GM19238 (cell line): ENCODE measurements at regions not wholly inside any gene's neighbourhood (a gene's known extent, or its start where the extent isn't known, plus 50 kb on each side); places are given as distances from the start of the nearest gene placed in this dataset.
A peak's percentile ranks its signal among the peaks of the same experiment; 100 is the strongest.

Source experiments
- DNase-seq: peaks from one replicate; pipeline ENCODE4 v3.0.0; 2011; ENCODE audit warnings: low spot score; ENCODE audit not compliant: insufficient read length

GRCh38 chr6:15994814-15995459 lies 133.9 kb upstream of the MYLIP start:
- DNase-seq, result no peak

DNA sequence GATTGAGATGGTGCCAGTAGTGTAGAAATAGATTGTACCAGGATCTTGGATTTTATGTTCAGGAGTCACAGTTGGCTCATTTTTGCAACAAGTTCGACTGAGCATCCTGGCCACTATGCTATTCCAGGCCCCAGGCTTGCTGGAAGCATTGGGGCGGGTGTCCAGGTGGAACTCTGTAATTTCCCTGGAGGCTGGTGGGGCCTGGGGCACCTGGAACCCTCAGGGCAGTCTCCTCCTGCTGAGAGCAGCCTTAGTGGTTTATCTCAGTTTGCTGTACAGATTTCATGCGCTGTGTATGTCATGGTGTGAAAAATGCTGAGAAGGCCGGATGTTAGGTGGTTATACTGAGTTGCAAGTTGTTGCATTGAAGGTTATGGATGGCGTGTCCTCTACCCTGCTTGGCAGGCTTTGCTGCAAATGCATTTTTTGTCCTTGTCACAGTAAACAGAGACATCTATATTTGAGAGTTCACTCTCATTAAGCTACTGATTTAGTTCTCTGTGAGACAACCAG lies 135.1 kb upstream of the MYLIP start:
- DNase-seq, result no peak

DNA sequence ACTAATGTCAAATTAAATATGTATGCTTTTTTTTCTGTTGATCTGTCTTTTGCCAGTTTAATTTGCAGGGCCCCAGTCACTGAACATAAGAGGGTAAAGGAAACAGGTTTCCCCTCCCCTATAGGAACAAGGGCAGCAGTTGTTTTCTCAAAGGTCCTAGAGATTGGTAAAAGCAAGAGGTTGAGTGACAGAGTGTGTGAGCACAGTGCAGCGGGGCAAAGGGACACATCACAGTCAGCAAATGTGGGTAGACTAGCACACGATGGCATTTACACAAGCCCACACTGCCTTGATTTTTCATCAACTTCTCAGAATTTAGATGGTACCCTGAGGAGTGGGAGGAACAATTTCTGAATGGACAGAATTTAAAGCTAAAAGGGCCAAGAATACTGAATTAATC lies 138.7 kb upstream of the MYLIP start:
- no peak for DNase-seq

DNA sequence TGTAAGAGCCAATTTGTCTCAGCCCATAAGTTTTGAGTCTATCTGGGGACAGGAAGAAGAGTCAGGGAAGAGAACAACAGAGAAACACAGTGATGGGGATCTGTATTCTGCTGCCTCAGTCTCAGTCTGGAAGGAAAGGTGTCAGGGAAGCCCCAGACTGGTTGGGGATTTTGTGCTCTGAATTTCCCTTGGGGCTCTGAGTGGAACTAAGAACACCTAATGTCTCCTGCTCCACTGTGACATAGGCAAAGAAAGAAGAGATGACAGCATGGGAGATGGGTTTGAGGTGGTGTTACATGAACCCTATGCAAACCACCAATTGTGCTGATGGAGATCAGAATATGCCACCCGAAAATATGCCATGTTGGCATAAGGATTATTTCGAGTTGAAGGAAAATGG lies 139.5 kb upstream of the MYLIP start:
- peak; percentile 14 for DNase-seq

DNA sequence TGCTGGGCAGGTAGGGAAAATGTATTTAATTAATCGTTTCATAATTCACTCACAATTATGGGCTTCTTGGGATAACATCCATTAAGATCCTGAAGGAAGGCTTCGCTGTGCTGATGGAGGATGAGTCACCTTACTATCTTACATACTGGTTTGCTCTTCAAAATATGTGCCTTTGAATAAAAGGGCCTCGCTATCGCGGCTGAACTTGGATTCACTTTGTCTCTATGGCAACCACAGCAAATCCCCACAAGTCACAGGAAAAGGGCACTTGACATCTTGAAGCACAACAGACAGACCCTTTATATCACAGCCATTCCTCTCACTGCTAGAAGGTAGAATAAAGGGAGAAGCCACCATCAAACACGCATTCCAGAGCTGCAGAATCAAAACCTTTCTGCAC lies 141.3 kb upstream of the MYLIP start:
- no peak for DNase-seq

DNA sequence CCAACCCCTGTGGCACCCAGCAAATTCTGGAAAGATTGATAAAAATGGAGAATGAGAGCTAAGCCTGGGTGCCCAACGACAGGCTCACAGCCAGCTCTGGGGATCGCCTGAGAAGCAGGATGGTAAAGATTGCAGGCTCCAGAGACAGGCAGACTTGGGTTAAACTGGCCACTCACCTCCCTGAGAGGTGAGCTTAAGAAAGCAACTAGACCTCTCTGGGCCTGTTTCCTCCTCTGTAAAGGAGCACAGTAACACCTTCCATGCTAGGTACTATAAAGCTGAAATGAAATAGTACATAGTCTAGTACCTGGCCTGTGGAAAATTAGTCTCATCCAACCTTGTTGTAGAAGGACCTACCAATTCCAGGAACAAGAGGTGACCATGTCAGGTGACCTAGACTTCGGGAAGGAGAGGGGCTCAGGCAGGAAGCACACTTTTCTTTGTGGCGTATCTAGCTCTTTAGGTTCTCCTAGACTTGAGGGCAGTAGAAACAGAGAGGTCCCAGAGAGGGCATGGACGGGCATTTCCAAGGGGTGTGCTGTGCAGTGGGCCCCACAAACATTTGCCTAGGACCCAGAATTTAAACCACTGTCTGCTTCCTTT lies 142.8 kb upstream of the MYLIP start:
- DNase-seq, result no peak

DNA sequence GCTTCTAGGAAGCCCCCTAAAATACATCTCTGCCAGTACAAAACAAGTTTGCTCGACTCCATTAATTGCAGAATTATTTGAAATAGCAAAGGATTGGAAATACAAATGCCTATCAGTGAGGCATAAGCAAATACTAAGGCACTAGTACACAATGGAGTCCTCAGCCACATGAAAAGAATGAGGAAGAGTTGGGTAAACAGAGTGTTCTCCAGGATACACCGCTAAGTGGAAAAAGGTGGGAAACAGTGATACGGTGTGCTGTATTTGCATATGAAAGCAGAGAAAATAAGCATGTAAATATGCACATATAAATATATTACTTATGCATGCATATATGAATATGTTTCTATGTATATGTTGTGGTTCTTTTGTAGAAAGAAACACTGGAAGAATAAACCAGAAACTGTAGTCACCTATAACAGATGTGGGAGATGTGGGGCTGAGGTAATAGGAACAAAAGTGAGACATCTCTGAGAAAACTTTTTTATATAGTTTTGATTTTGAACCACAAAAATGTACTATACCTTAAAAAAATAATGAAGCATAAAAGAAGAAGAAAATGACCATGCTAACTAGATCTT lies 143.4 kb upstream of the MYLIP start:
- DNase-seq, result no peak

GRCh38 chr6:15981956-15982355 lies 146.9 kb upstream of the MYLIP start:
- no peak for DNase-seq

- no peak for DNase-seq
Measured at GRCh38 chr6:15980801-15981200, 148.1 kb upstream of the MYLIP start.

- no peak for DNase-seq
Measured at GRCh38 chr6:15978426-15978825, 150.5 kb upstream of the MYLIP start.

- no peak for DNase-seq
Measured at GRCh38 chr6:15977050-15977449, 151.8 kb upstream of the MYLIP start.

- DNase-seq, result no peak
Measured at GRCh38 chr6:15974817-15975216, 154.1 kb upstream of the MYLIP start.

- DNase-seq, result no peak
Measured at GRCh38 chr6:15970517-15970916, 158.4 kb upstream of the MYLIP start.

- no peak for DNase-seq
Measured at GRCh38 chr6:15969236-15969778, 159.6 kb upstream of the MYLIP start.

- no peak for DNase-seq
Measured at GRCh38 chr6:15968519-15968918, 160.4 kb upstream of the MYLIP start.

- DNase-seq, result no peak
Measured at GRCh38 chr6:15966000-15966520, 162.8 kb upstream of the MYLIP start.

GRCh38 chr6:15962449-15962764 lies 166.5 kb upstream of the MYLIP start:
- peak; percentile 17 for DNase-seq

DNA sequence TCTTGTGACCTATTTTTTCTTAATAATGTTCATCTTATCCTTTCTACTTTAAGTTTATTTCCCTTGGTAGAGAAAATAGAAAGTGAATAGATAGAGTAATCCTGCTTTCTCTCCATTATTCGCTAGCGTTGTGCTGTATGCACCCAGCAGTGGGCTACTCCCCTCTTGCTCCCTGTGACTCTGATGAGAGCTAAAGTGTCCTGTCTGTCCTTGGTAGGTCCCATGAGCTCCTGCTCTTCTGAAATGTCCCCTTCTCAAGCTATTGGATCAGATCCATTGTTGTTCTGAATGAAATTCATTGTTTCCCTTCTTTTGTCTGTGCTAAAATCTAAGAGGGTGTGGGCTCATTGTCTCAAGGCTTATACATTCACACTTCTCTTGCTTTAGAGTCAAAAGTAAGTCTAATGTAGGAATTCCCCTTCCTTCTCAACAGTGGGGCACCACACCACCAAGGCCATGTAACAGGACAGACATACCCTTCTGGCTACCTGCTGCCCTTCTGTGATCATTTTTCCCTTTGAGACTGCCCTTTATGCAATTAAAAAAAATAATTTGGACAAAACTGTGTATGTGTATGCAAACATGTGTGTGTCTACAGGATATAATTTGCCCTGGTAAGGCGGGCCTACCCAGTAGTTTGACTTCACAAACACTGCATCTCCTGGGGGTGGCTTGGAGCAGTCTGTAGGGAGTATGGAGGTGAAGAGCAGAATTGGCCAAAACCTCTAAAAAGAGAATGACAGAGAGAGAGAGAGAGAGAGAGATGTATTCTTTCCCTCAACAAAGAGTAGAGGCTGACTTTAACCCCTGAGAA lies 167.0 kb upstream of the MYLIP start:
- DNase-seq, result no peak

DNA sequence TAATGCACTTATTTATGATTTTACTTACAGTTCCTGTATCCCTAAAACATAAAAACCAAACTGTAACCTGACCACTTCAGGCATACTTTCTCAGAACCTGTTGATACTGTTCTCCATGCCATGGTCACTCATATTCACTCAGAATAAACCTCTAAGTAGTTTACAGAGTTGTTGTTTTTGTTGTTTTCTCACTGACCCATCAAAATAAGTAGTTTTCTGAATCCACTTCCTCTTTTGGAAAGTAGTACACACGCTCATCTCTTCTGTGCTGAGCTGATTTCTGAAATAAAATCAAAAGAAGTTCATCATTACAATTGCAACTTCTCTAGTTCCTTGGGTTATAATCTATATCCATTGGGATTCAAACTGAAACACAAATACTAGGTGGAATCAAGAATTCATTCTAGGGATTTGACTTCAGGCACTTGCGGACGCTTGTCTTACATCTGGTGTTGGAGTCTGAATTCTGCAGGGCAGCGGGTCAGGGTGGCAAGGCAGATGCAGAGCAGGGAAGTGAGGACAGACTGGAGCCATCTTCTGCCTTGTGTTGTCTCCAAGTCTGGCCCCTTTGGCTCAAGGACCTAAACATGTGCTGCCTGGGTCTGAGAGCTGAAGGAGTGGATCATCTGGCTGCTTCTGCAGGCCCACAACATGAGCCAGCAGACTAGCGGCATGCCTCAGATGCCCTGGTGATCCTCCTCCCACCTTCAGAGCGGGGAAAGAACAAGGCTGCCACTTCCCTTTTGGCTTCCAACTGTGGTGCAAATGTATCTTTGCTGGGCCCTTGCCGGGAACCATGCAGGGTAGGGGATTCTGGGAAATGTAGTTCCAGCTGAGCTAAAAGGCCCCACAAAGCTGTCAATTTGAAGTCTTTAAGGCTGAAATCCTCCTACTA lies 167.9 kb upstream of the MYLIP start:
- DNase-seq, result no peak

GRCh38 chr6:15957655-15958169 lies 171.2 kb upstream of the MYLIP start:
- no peak for DNase-seq
